NCI-H146 treated with DMSO at 0.1 percent for 48 hours (cell line): ENCODE measurements at regions not wholly inside any gene's neighbourhood (a gene's known extent, or its start where the extent isn't known, plus 50 kb on each side); places are given as distances from the start of the nearest gene placed in this dataset.

ENCODE experiments used
- DNase-seq: peaks from one replicate; lab custom pipeline; 2025; ENCODE audit not compliant: unreplicated experiment; lab: John Stamatoyannopoulos, UW

GRCh38 chr1:82848043-82848442 is 1047.3 kb downstream of the ADGRL2 start:
- no peak for DNase-seq

- no peak for DNase-seq
These were observed 1045.1 kb downstream of the ADGRL2 start for GRCh38 chr1:82845866-82846265.

GRCh38 chr1:82844911-82845827 is 1044.4 kb downstream of the ADGRL2 start:
- no peak for DNase-seq

- DNase-seq: no peak
These were observed 1043.7 kb downstream of the ADGRL2 start for GRCh38 chr1:82844447-82844846.

GRCh38 chr1:82843876-82844275 is 1043.1 kb downstream of the ADGRL2 start:
- DNase-seq: no peak

- no peak for DNase-seq
These were observed 1039.5 kb downstream of the ADGRL2 start for GRCh38 chr1:82840192-82840591.

GRCh38 chr1:82837766-82838465 is 1037.2 kb downstream of the ADGRL2 start:
- no peak for DNase-seq

- DNase-seq: no peak
These were observed 1036.4 kb downstream of the ADGRL2 start for GRCh38 chr1:82836973-82837680.

GRCh38 chr1:82836213-82836972 is 1035.7 kb downstream of the ADGRL2 start:
- DNase-seq: no peak

GRCh38 chr1:82830690-82831380 is 1030.1 kb downstream of the ADGRL2 start:
- DNase-seq: no peak

- no peak for DNase-seq
These were observed 1028.8 kb downstream of the ADGRL2 start for GRCh38 chr1:82829527-82829926.

GRCh38 chr1:82823876-82824275 is 1023.1 kb downstream of the ADGRL2 start:
- no peak for DNase-seq

GRCh38 chr1:82820816-82821215 is 1020.1 kb downstream of the ADGRL2 start:
- no peak for DNase-seq

- no peak for DNase-seq
These were observed 1018.5 kb downstream of the ADGRL2 start for GRCh38 chr1:82819234-82819633.

- DNase-seq: no peak
These were observed 1017.9 kb downstream of the ADGRL2 start for GRCh38 chr1:82818586-82818985.

- no peak for DNase-seq
These were observed 1012.7 kb downstream of the ADGRL2 start for GRCh38 chr1:82813386-82813785.

- no peak for DNase-seq
These were observed 1009.9 kb downstream of the ADGRL2 start for GRCh38 chr1:82810601-82811000.

- DNase-seq: no peak
These were observed 1006.8 kb downstream of the ADGRL2 start for GRCh38 chr1:82807563-82807962.

GRCh38 chr1:82806133-82806532 is 1005.4 kb downstream of the ADGRL2 start:
- no peak for DNase-seq

- DNase-seq: no peak
These were observed 1000.4 kb downstream of the ADGRL2 start for GRCh38 chr1:82801176-82801575.
